Daoy (cell line): ENCODE measurements at regions not wholly inside any gene's neighbourhood (a gene's known extent, or its start where the extent isn't known, plus 50 kb on each side); places are given as distances from the start of the nearest gene placed in this dataset.

Experiments
- DNase-seq: peaks from one replicate; pipeline ENCODE4 v3.0.0-alpha.2; 2015; ENCODE audit warnings: low read depth

DNA sequence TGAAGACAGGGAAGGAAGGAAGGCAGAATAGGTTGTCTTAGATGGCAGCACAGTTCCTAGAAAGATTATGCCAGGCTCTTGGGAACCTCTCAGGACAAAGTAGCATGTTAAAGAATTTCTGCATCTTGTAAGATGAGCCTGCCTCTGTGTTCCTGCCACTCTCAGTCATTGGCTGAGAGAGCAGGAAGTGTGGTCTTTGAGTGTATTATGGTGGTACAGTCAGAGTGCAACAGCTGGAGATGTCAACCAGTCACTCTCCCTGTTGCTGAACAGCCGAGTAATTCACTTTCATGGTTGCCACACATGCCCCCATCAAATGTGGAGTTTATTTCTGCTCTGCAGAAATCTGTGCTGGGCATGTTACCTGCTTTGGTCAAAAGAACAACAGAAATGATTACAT is 659.6 kb upstream of the RIOK2 start:
- no peak for DNase-seq

DNA sequence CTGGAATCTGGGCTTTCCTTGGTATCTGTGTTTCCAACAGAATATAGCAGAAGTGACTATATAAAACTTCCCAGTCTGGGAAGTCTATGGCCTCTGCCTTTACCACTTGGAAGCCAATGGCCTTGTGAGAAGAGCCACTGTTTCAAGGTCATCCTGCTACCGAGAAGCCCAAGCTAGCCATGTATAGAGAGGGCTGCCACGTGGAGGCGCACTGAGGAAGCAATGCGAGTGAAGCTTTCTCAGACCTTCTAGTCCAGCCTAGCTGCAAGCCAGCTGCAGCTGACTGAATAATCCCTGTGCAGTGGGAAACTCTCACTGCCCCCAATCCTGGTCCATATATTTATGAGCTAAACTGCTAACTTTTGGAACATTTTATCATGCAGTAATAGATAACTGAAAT is 661.8 kb upstream of the RIOK2 start:
- DNase-seq: no peak

GRCh38 chr5:97846643-97847042 is 663.6 kb upstream of the RIOK2 start:
- DNase-seq: no peak

DNA sequence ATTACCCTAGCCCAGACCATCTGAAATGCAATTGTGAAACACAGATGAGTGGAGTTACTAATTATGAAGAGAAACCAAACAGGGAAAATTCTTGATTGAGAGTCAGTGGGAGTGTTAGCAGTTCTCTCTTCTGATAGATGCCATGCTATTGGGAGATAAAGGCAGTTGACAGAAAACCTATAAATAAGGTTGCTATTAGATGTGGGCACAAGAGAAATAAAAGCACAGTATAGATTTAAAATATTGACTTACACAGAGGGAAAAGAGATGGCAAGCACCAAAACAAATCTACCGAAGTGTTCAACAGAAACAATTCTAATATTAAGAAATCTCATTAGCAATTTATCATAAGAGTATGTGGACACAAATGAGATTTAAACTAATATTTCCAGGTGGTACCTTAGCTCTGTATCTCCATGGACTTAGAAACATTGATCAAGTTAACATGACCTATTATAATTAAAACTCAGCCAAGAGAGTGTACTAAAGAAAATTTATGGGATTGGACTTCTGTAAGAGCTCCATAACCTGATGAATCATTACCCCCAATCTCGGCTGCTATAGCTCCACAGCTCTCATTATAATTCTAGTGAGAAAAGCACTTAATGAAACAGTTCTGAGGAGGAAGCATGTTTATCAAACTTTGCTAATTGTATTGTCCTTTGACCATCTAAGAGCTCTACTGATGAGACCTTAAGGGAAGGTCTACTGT is 665.0 kb upstream of the RIOK2 start:
- DNase-seq: no peak

GRCh38 chr5:97851036-97851435 is 668.0 kb upstream of the RIOK2 start:
- no peak for DNase-seq

DNA sequence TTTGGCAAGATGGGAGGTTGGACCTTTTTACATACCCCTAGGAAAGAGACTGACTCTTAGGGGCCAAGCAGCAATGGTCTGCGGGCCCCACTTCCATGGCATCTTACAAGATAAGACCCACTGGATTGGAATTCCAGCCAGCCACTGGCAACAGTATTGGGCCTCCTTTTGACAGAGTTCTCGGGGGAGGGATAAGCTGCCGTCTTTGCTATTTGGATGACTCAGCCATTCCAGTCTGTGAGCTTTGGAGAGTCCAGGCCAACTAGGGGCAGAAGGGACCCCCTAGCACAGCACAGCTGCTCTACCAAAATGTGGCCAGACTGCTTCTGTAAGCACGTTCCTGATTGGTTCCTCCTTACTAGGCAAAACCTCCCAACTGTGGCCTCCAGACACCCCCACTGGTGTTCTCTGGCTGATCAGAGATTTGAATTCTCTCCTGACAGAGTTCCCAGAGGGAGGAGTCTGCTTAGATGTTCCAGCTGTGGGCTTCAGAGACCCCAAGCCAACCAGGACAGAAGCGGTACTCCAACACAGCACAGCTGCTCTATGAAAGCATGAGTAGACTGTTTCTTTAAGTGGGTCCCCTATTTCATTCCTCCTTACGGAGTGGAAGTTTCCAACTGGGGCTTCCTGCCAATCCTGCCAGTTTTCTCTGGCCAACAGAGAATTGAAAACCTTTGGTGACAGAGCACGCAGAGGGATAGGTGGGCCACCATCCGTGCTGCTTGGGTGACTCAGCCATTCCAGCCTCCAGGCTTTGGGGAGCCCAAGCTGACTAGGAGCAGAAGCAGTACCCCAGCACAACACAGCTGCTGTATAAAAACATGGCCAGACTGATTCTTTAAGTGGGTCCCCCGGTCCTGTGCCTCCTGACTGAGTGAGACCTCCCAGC is 672.1 kb upstream of the RIOK2 start:
- DNase-seq: peak; percentile 12

GRCh38 chr5:97874491-97874890 is 691.4 kb upstream of the RIOK2 start:
- DNase-seq: no peak

- no peak for DNase-seq
These were observed 693.2 kb upstream of the RIOK2 start for GRCh38 chr5:97876272-97876671.

DNA sequence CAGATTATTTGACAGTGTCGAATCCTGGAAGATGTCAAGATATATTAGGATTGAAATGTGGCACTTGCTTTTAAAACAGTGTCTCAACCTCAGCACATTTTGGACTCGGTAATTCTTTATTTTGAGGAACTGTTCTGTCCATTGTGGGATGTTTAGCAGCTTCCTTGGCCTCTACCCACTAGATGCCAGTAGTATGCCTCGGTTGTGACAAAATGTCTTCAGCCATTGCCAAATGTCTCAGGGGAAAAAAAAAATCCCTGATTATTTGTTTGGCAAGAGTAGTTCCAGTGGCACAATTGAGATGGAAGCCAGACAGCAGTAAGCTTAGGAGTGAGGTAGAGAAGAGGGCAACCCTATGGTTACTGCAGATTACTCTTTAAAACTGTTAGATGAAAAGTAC is 694.5 kb upstream of the RIOK2 start:
- no peak for DNase-seq

GRCh38 chr5:97888439-97888838 is 705.4 kb upstream of the RIOK2 start:
- no peak for DNase-seq

GRCh38 chr5:97891971-97892370 is 708.9 kb upstream of the RIOK2 start:
- DNase-seq: no peak

DNA sequence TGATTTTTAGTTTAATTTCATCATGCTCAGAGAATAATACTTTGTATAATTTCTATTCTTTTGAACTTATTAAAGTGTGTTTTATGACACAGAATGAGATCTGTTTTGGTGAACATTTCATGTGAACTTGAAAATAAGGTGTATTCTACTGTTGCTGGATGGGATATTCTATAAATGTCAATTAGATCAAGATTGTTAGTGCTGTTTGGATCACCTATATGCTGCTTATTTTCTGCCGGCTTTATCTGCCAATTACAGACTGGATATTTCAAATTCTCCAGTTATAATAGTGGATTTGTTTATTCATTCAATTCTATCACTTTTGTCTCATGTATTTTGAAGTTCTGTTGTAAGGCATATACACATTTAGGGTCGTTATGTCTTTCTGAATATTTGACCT is 720.7 kb upstream of the RIOK2 start:
- DNase-seq: no peak

GRCh38 chr5:97906135-97906534 is 723.1 kb upstream of the RIOK2 start:
- no peak for DNase-seq

DNA sequence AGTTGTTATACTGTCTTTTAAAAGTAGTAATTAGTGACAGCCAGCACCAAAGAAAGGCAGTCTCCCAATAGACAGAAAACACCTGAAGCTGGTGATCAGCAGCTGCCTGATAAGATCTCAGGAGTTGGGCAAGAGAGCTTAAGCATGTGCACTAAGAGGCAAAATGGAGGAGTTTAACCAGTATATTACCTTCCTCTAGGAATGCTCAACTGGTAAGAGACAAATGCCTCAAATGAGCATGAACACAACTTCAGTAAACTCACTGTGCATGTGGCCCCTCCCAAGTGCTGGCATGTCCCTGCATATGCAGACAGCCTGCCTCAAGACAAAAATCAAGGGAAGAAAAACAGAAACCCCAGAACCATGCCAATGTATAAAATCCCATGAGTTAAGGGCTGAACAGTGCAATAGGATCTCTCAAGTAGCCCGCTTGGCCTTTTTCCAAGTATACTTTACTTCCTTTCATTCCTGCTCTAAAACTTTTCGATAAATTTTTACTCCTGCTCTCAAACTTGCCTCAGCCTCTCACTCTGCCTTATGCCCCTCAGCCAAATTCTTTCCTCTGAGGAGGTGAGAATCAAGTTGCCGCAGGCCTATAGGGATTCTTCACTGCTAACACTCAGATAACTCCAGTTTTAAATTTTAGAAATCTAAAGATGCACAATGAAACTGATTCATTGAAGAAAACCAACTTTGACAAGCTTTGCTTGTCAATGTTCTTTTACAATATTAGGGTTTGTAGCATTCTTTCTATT is 724.8 kb upstream of the RIOK2 start:
- DNase-seq: no peak

DNA sequence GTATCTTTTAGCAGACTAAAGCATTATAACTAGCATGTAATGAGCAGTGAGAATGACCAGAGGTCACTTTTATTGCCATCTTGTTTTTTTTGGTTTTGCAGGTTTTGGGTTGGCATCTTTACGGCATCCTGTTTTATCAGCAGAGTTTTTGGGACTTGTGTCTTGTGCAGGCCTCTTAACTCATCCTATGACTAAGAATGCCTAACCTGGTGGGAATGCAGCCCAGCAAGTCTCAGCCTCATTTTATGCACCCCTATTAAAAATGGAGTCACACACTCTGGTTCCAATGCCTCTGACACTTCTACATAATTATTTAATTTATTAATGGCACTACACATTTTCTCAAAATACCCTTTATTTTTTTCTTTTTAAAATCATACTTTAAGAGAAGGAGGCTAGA is 726.5 kb upstream of the RIOK2 start:
- no peak for DNase-seq

DNA sequence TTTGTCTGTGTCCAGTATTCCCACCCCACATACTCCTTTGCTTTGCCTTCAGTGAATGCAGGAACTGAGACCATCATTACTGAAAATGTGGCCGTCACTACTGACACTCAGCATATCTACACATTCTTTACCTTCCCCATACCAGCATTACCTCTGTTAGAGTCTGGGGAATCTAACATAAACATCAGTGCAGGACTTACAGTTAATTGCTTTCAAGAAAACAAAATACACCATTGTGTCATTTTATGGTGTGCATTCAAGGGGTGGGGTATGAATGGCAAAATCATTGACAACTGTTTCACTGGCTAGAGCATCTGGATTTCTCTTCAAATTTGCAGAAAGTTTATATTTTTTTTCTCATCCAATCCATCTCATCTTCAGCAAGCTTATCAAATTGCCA is 731.4 kb upstream of the RIOK2 start:
- DNase-seq: no peak

DNA sequence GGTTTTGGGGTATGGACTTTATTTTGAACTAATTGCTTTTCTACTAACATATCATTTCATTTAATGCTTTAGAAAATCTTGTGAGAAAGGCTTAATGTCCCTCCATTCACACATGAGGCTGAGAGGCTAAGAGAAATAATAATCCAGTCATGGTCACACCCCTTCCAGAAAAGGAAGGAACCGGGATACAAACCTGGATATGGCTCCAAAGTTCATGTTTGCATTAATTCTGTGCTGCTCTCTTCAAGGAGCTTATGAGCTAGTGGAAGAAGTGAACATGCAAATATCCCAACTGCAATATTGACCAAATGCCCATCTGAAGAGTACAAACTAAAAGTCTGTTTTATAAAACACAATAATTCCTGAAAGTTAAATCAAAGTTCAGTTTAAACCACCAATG is 732.1 kb upstream of the RIOK2 start:
- DNase-seq: no peak

GRCh38 chr5:97918057-97918456 is 735.0 kb upstream of the RIOK2 start:
- no peak for DNase-seq

DNA sequence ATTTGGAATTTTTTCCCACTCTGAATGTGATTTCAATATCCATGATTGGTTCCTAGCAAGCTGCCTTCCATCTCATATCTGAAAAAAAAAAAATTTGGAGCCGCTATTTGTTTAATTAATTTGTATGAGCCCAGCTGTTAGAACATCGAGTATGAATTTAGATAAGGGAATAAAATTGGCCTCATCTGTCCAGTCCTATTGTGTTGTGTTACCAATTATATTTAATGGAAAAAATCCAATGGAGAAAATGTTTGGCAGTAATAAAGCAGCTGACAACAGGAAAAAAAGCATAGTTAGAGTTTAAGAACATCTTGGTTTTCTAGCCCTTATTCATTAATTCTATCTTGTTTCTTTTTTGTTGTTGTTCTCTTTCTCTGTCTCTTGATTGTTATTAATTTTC is 735.6 kb upstream of the RIOK2 start:
- DNase-seq: no peak

- no peak for DNase-seq
These were observed 736.7 kb upstream of the RIOK2 start for GRCh38 chr5:97919719-97920118.

DNA sequence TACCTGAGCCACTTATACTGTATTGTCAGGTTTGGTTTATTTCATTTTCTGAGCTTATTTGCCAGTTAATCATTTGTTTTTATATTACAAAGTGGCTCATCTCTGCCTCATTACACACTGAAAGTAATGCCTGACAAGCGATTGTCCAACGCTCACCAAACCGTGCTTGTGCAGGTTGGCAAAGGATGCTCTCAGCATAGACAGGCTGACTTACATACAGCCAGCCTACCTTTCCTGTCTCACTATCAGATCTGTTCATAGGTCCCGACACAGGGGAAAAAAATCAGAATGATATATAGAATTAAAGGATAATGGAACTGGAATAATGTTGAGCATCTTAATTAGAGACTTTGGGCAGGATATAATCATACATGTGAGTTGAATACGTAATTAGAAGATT is 739.7 kb upstream of the RIOK2 start:
- DNase-seq: no peak

- no peak for DNase-seq
These were observed 740.4 kb upstream of the RIOK2 start for GRCh38 chr5:97923496-97923895.

DNA sequence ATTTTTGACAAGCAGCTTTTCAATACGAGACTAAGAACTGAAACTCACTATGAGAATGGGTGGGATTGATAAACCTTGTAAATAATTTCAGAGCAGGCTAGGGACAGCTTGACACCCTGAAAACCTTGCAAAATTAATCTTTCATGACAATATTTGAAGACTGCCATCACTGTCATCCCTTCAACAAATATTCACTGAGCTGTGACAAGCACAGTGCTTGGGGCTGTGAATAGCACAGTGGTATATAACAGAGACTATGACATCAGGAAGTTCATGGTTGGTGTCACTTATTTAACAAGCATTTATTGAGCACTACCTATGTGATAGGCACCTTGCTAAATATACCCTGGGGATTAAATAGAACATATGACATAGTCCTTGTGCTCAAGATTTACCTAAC is 741.0 kb upstream of the RIOK2 start:
- no peak for DNase-seq
